Activated CD4-positive, CD25-positive, alpha-beta regulatory T cell treated with anti-CD3 and anti-CD28 coated beads, Interleukin-2, amount 50 U/mL, for 72 hours (primary cell): ENCODE measurements at regions not wholly inside any gene's neighbourhood (a gene's known extent, or its start where the extent isn't known, plus 50 kb on each side); places are given as distances from the start of the nearest gene placed in this dataset.

ENCODE experiments used
- DNase-seq: peaks from one replicate; pipeline ENCODE4 v3.0.0; 2021

DNA sequence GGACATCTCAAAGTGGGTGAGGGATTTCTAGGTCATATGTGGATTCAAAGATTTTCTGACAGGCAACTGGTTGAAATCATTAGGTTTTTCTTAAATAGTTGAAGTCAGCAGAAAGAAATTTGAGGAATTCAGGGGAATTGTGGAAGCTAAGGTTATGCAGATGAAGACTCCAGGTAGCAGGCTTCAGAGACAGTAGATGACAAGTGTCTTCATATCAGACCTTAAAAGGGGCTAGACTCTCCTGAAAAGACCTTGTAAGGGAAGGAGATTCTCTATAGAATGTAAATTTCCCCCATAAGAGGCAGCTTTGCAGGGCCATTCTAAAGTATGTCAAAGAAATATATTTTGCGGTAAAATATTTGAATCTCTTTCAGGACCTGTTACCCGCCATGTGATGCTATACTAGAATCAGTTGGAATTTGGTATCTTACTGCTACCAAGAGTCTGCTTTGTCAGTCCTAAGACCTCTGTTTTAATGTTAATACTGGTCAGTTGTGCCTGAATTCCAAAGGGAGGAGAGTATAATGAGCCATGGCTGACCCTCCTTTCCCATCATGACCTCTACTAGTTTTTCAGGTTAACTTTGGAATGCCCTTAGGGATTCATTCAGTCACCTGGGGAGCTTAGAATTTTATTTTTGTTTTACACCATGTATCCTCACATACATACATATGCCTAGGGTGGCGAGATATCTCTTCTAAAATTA lies 1115.5 kb upstream of the SLC10A2 start:
- DNase-seq: no peak

DNA sequence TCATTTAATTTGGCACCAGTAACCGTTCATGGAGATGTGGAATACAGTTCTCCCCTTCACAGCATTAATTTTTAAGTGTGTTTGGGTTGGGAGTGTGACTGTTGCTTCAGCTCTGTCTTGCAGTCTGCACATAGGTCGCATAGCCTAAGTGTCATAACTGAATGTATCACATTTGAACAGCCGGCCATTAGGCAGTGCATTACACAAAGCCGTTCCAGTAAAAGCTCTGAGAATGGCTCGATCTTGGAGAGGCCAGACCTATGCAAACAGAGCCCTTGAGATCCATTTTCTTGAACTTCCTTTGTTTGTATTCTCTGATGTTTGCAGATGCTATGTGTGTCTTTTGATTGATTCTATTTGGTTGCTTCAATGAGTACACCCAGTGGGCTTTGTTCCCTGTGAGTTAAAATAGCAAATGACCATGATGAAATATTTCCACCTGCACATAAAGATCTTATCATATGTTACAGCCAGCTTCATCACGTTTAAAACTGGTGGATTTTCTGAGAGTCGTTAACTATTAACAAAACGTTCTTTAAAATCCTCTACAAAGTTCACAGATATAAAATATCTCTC lies 1104.9 kb upstream of the SLC10A2 start:
- no peak for DNase-seq

DNA sequence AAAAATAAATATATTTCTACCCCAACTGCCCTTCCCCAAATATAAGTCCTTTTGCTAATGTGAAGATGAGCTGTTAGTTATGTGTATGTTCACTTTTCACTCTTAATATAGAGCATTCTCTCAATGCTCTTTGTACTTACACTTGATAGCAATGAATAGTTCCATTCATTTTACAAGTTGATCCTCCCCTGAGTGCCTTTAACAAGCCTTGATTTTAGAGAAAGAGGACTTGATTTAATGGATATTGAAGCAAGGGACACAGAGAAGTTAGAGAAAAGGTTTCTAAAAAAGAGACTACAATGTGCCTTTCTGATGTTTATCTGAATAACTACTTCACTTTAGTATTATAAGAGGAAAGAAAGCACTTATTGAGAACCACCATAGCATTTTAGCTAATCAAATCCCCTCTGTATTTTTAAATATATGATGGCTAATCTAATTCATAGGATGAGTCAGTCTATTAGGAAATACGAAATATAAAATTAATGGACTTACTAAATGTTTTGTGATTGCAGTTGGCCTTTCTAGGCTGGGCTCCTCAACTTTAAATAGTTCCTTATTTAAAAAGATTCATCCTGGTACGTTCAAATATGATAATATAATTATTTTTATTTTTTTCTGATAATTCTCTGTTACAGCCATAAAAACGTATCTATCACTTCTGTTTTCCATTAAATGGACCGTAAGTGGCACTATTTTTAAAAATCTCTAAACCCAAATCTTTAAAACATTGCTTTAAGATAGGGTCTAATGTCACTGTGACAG lies 1097.8 kb upstream of the SLC10A2 start:
- DNase-seq: no peak

DNA sequence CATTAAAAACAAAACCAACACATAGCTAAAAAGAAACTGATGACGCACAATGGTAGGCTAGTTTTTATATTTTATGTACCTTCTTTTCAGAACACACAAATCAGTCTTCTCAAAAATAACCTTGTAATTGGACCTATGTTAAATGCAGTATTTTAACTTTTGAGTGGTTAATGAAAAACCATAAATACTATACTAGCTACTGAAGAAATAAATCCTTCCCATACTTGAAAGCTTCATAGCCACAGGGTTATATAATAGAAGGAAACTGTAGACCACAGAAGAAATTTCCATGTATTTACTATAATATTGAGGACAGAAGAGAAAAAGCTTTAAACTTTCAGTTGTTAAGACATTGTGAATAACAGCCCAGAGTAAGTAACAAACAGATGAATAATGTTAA lies 1094.3 kb upstream of the SLC10A2 start:
- no peak for DNase-seq

DNA sequence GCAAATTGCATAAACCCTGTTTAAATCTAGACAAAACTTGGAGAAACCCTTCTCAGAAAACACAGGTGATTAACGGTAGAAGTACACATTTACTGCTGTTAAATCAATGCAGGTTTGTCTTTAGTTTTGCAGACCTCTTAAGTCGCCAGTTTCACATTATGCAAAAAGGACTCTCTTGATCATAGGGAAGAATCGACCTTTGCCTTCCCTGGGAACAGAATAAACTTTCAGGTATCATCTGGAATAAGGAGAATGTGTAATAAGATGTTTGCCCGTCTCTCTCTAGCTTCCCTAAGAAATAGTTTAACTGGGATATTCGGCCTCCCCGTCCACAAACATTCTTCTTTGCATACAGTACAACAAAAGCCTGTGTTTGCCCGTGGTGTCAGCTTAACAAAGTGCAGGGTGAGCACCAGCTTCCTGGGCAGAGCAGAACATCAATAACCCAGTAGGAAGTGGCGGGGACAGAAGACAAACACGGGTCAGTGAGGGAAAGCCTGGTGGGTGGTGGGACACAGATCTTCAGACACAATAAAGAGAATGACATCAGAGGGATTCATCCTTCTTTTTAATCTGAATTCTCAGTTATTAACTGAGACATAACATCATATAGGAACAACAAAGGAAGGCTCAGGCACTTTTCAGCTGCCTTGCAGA lies 1077.7 kb upstream of the SLC10A2 start:
- no peak for DNase-seq

DNA sequence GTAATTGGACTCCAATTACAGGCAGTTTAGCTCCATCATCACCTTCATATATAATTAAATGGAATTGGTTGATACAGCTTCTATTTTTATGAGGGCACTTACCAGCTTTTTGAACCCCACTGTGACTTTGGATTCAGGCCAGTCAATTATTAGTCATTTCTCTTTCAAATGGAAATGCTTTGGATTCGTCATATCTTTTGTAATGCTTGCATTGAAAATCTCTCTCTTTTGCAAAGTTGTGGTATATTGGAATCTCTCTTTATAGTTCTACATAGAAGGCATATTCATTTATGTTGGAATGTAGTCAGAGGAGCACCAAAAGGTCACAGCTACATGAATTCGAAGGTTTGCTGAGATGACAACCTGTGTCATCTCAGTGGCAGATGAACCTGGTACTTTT lies 1074.3 kb upstream of the SLC10A2 start:
- DNase-seq: no peak

DNA sequence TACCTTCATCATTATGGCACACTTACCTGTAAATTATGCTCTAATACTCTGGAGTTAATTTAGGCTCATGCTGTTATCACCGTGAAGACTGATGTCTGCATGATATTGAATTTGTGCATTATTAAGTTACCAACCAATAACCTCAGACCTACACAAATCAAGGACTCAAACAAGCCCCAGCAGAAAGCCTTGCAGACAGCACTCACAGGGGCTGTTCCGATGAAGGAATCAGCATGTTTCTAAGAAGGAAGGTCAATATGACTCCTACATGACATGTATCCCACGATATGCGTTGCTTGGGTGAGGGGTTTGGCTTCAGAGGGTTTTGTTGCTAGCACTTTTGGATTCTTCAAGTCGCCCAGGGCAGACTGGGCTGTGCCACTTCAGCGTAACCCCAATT lies 1071.2 kb upstream of the SLC10A2 start:
- no peak for DNase-seq

DNA sequence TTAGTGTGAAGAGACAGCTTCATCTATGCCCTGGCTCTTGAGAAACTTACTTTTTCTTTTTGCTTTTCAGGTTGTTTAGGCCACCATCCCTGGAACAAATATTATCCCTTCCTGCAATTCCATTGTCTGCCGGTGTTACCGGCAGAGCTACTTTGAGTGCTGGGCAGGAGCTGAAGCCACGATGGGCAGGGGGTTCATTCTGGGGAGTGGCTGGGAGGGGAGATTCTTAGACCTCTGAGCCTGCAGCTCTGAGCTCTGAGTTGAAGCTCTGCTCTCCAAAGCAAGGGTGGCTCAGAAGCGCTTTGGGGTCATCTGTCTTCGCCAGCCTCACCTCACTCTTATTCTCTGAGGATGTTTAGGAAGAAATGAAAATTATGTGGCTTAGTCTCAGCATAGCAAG lies 1066.6 kb upstream of the SLC10A2 start:
- no peak for DNase-seq

DNA sequence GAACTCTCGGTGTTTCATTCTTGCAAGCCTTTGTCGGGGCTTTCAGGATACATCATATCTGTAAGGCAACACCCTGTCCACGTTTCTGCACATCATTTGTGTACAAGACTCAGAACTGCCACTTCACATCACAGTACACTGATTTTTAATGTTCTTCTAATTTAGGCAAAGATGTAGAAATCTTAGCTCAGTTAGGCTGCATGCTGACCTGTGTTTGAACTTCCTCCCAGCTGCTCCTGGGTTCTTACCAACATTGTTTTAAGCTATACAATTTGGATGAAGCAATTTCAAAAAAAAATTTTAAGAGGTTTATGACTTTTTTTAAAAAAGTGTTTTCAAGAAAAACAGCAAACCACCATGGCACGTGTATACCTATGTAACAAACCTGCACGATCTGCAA lies 1047.9 kb upstream of the SLC10A2 start:
- DNase-seq: no peak

DNA sequence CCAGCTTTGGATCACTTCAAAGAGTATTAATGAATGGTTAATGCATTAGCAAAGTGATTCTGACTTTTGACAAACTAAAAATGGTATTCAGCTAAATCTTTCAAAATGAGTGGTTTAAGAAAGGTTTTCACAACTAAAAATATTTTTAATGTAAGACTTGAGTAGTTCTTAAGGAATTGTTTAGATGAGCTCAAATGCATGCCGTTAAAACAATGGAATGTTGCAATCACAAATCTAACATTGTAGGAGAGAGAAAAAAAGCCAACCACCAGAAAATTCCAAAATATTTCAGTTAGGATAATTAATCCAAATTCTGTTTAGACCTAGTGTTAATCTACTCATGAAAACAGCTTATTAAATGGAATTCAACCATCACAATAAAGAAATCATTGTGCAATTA lies 1044.8 kb upstream of the SLC10A2 start:
- DNase-seq: no peak

DNA sequence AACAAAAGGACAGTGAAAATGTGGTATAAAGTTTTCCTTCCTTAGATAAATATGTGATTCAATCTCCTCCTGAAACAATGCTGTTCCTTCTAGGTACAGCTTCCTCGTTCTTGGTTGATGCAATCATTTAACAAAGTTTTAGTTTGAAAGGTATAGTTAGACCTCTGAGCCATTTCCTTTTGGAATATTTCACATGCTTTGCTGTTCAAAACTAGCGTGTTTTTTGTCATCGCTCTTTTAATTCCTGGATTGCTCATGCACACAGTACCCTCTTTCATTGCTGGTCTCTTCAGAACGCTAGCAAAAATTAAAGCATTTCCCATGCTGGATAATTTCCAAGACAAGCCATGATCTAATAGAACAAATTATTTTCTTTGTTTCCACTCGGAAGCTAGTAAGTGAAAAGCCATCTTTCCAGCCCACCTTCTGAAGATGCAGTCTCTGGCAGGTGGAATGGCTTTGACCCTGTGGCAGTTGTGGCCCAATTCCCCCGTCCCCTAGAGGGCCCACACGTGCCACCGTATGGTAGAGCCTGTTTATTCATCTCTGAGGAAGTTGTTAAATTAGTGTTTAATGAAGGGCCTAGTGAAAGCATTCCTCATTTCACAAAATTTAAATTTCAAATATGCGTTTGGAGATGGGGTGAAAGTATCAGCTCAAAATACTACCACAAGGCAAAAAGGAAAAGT lies 1040.6 kb upstream of the SLC10A2 start:
- DNase-seq: no peak

DNA sequence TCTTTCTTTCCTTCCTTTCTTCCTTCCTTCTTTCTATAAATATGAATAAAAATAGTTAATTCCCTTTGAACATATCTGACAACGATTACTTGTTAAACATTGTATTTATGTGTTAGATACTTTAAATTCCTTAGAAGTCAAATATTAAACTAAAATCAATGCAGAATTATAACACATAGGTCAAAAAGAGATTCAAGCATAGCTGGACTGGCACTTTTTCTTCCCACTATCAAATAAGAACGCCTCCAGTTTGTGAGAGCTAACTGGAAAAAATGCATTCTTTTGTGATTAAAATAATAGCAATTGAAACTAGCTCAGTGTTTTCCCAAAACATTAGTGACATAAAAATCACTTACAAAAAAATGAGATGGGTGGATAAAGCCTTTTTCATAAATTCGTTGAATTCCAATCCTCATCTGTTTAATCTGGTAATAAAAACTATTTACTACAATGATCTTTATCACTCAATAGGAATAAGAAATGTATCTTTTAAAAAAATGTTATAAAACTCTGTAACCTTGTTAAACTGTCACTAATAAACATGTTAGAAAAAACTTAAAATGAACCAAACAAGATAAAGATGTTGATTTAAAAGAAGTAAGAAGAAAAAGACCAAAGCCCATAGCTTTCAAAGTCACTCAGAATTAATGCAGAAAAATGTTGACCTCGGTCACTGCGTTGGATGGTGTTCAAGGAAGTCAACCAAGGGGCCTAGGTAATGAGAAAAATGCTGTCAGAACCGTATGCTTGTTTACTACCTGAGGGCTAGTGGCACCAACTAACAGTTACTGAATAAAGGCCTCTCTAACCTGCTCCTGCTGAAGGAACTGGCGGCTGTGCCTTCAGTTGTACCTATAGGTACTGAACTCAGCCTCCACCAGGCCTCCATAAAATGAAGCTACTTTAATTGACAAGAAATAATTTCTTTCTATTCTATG lies 1039.5 kb upstream of the SLC10A2 start:
- DNase-seq: no peak

DNA sequence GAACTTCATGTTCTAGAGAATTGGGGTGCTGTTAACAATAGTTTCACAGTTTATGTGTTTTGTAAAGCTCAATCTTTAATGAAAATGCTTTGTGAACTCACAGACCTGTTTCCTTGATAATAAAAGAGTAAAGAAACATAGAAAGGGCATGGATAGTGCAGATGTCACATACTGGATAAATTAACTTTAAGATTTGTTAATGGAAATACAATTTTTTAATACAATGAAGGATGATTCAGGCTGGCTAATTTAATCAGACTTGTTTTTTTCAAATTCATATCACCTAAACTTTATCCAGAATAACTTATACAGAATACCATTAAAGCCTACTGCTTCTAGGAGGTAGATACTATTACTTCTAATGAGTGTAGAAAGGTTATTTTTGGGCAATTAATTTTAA lies 1033.5 kb upstream of the SLC10A2 start:
- DNase-seq: no peak

DNA sequence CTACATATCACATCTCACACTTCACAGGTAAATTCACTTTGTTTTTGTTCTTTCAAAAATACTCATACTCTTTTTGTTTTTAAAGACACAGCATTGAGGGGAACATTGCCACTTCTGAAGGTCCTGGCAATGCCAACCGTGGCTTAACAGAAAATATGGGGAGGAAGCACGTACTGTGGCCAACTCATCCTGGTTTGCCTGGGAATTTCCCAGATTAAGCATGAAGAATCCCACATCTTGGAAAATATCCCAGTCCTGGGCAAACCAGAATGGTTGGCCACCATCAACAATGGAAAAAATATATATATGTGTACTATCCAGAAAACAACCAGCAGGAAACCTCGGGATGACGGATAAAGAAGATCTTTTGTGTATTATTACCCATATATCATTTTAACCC lies 1032.2 kb upstream of the SLC10A2 start:
- no peak for DNase-seq

DNA sequence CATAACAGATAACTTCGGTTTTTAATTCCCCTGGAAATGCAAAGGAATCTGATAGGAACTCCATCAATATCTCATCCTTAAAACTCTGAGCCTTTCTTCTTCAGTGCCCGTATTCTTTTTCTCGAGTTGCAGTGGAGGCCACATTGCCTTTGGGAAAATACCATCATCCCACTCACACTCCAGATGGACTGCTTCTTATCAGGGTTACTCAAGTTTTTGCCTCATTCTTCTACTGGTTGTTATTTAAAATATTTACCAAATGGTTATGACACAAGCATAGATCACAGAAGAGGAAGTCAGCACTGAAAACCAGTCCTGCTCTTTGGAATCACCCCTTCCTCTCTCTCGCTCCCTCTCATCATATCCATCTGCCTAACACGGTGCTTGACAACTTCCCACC lies 1020.5 kb upstream of the SLC10A2 start:
- DNase-seq: no peak

DNA sequence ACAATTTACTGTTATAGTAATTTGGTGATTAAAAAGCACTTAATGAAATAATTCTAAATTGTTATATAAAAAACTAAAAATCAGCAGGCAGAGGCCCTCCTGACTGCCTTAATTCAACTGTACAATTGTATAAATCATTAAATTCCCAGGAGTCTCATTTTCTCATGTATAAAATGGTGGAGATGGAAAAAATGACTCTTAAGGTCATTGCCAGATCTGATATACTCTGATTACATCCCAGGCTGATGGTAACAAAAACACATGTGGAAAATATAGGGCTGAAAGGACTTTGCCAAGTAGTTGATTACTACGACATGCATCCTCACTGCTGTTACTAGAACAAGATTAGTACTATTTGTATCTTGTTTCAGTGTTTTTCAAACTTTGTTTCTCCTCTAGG lies 1020.0 kb upstream of the SLC10A2 start:
- DNase-seq: no peak

DNA sequence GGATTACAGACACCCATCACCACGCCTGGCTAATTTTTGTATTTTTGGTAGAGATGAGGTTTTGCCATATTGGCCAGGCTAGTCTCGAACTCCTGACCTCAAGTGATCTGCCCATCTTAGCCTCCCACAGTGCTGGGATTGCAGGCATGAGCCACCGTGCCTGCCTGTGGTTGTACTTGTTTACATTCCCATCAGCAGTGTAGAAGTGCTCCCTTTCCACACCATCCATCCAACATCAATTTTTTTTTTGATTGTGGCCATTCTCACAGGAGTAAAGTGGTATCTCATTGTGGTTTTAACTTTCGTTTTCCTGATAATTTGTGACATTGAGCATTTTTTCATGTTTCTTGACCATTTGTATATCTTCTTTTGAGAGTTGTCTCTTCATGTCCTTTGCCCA lies 1019.4 kb upstream of the SLC10A2 start:
- no peak for DNase-seq

DNA sequence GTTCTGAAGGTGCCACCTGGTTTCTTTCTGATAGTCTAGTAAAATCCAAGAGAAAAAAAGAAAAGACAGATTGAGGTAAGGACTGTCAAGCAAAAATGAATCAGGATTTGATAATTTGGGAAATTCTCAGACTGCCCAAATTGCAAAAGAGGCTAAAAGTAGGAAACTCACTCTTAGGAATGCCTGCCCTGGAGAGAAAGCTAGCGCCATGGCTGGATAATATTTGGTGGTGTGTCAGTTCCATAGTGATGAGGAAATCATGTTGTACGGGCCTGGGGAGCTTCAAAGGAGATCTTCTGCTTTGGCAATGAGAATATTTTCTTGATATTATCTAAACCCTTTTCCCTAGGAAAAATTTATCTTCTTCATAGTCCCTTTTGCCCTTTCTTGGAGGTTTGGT lies 1008.1 kb upstream of the SLC10A2 start:
- no peak for DNase-seq

DNA sequence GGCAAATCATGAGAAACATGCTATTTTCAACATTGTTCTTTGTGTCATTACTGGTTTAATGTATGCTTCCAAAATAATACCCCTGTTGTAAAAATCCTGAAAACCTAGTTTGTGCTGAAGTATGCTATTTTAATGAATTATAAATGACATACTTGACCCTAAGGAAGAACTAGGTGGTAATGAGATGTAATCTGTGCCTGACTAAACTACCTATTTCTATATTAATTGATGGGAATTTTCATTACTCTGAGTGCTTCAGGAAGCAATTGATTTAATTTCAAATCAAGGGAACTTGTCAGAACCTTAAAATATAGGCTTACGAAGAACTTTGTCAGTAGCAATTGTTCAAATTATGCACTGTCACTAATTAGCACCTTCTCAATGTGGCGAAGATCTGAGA lies 1005.6 kb upstream of the SLC10A2 start:
- DNase-seq: no peak

DNA sequence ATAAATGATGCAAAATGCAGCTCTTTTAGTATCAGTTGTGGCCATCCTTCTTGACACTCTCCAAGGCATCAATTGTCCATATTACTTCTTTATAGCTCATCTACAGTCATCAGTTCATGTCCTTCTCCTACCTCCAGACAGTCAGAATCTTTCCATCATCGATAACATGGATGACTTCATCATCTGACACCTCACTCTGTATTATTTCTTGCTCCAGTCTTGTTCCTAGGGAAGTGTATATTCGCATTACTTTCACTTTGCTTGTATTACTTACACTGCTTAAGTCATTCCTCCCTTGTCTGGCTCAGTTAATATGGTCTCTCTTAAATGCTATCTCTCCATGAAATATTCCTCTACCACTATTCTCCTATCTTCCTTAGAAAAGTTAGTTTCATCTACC lies 999.1 kb upstream of the SLC10A2 start:
- DNase-seq: no peak

DNA sequence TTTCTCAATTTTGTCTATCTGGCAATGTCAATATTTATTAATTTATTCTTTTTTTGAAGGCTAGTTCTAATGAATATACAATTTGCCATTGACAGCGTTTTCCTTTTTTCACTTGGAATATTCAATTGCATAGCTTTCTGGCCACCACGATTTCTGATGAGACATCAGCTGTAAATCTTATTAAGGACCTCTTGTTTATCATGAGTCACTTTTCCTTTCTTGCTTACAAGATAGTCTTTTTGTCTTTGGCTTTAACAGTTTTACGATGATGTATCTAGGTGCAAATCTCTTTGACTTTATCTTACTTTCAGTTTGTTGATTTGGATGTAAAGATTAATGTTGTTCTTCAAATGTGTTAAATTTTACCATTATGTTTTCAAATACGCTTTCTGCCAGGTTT lies 991.6 kb upstream of the SLC10A2 start:
- DNase-seq: no peak

DNA sequence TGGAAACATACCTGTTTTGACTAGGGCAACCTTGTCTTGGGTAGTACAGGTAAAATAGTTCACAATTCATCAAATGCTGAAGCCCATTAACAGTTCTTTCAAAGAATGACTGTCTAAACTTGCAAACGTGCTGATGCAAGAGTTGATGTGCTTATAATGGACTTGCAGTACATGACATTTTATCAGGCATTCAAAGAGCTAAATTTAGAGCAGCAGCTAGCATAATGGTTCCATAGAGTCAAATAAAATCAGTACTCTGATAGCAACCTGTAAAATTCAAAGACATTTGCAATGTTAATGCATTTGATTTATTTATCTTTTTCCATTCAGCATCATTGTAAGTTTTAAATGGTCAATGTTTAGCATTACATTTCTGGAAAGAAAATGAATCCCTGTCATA lies 979.7 kb upstream of the SLC10A2 start:
- DNase-seq: no peak
